GM21529 (cell line): ENCODE measurements at regions not wholly inside any gene's neighbourhood (a gene's known extent, or its start where the extent isn't known, plus 50 kb on each side); places are given as distances from the start of the nearest gene placed in this dataset.
"Not testable (repeated sequence)": the region's sequence is repeated elsewhere in the genome, so short reads cannot be mapped to it uniquely, and the experiment has no call there.

Experiments used
- ATAC-seq: cut with Tn5 transposase; IDR thresholded peaks from one replicate; pipeline ENCODE4 v1.9.1; 2021; ENCODE audit not compliant: unreplicated experiment

GRCh38 chr5:40453689-40454088, 226.0 kb upstream of the PTGER4 start:
- no peak for ATAC-seq

GRCh38 chr5:40452874-40453624, 226.7 kb upstream of the PTGER4 start:
- ATAC-seq: no peak

GRCh38 chr5:40447438-40447837, 232.3 kb upstream of the PTGER4 start:
- ATAC-seq: no peak

- ATAC-seq: no peak
Measured at GRCh38 chr5:40446910-40447309, 232.8 kb upstream of the PTGER4 start.

GRCh38 chr5:40442346-40442745, 237.4 kb upstream of the PTGER4 start:
- ATAC-seq: no peak

GRCh38 chr5:40441733-40442132, 238.0 kb upstream of the PTGER4 start:
- ATAC-seq: no peak

GRCh38 chr5:40440746-40441145, 239.0 kb upstream of the PTGER4 start:
- no peak for ATAC-seq

GRCh38 chr5:40439103-40439502, 240.6 kb upstream of the PTGER4 start:
- ATAC-seq: not testable (repeated sequence)

GRCh38 chr5:40438646-40439045, 241.1 kb upstream of the PTGER4 start:
- not testable (repeated sequence) for ATAC-seq

GRCh38 chr5:40437452-40437861, 242.3 kb upstream of the PTGER4 start:
- peak; percentile 69 for ATAC-seq

GRCh38 chr5:40436535-40437237, 243.0 kb upstream of the PTGER4 start:
- no peak for ATAC-seq

GRCh38 chr5:40435706-40436105, 244.0 kb upstream of the PTGER4 start:
- ATAC-seq: not testable (repeated sequence)

- ATAC-seq: no peak
Measured at GRCh38 chr5:40432836-40433235, 246.9 kb upstream of the PTGER4 start.

- ATAC-seq: no peak
Measured at GRCh38 chr5:40431734-40432133, 248.0 kb upstream of the PTGER4 start.

- no peak for ATAC-seq
Measured at GRCh38 chr5:40430101-40430710, 249.5 kb upstream of the PTGER4 start.

- ATAC-seq: no peak
Measured at GRCh38 chr5:40429258-40430100, 250.2 kb upstream of the PTGER4 start.

- ATAC-seq: no peak
Measured at GRCh38 chr5:40428815-40429214, 250.9 kb upstream of the PTGER4 start.

GRCh38 chr5:40428126-40428525, 251.6 kb upstream of the PTGER4 start:
- no peak for ATAC-seq

GRCh38 chr5:40417046-40417810, 262.5 kb upstream of the PTGER4 start:
- not testable (repeated sequence) for ATAC-seq

- ATAC-seq: no peak
Measured at GRCh38 chr5:40416588-40416987, 263.1 kb upstream of the PTGER4 start.
